ENCODE measurements at regions not wholly inside any gene's neighbourhood (a gene's known extent, or its start where the extent isn't known, plus 50 kb on each side); places are given as distances from the start of the nearest gene placed in this dataset.

- TF ChIP-seq, protein P1, sequence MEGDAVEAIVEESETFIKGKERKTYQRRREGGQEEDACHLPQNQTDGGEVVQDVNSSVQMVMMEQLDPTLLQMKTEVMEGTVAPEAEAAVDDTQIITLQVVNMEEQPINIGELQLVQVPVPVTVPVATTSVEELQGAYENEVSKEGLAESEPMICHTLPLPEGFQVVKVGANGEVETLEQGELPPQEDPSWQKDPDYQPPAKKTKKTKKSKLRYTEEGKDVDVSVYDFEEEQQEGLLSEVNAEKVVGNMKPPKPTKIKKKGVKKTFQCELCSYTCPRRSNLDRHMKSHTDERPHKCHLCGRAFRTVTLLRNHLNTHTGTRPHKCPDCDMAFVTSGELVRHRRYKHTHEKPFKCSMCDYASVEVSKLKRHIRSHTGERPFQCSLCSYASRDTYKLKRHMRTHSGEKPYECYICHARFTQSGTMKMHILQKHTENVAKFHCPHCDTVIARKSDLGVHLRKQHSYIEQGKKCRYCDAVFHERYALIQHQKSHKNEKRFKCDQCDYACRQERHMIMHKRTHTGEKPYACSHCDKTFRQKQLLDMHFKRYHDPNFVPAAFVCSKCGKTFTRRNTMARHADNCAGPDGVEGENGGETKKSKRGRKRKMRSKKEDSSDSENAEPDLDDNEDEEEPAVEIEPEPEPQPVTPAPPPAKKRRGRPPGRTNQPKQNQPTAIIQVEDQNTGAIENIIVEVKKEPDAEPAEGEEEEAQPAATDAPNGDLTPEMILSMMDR (IDR thresholded peaks at IDR 0.05), result no peak
- TF ChIP-seq POLR2A (IDR thresholded peaks at IDR 0.05), result no peak
Measured at GRCh38 chr1:221069178-221069903, 190.1 kb downstream of the HLX start.

Data from upper lobe of left lung (tissue), 4 donors.